Esophagus squamous epithelium (tissue), 5 donors: ENCODE measurements at regions not wholly inside any gene's neighbourhood (a gene's known extent, or its start where the extent isn't known, plus 50 kb on each side); places are given as distances from the start of the nearest gene placed in this dataset.

Experiments
- DNase-seq: peaks from one replicate; lab custom pipeline; 2025; lab: John Stamatoyannopoulos, UW
- H3K27ac ChIP-seq, 4 donors: fragments of 200-600 bp; sonication (generic); one replicate each; pipeline ENCODE4 v1.5.1; 2016 to 2019; ENCODE audit warnings: mild to moderate bottlenecking in 1 of 4
- H3K27me3 ChIP-seq, 4 donors: fragments of 200-600 bp; sonication (generic); 1 replicate in 3 of 4; 2 replicates in 1 of 4; pipeline versions ENCODE4 v1.5.1 to v1.6.0; 2017 to 2021; ENCODE audit warnings: antibody characterized with exemption in 1 of 4
- H3K36me3 ChIP-seq, 3 donors: fragments of 200-600 bp; sonication (generic); one replicate each; pipeline ENCODE4 v1.5.1; 2016 to 2019
- H3K4me1 ChIP-seq, 3 donors: fragments of 200-600 bp; sonication (generic); one replicate each; pipeline ENCODE4 v1.5.1; 2017 to 2019
- H3K4me3 ChIP-seq, 4 donors: fragments of 200-600 bp; sonication (generic); 1 replicate in 3 of 4; 2 replicates in 1 of 4; pipeline ENCODE4 v1.5.1; 2016 to 2019; ENCODE audit warnings: mild to moderate bottlenecking in 2 of 4, moderate library complexity in 1 of 4
- H3K9me3 ChIP-seq, 3 donors: fragments of 200-600 bp; sonication (generic); one replicate each; pipeline ENCODE4 v1.5.1; 2016 to 2019
- CTCF ChIP-seq, 6 experiments: fragments of 450-650 bp in 4 of 6; fragments of 200-600 bp in 2 of 6; sonication (generic) in 2 of 6; IDR thresholded peaks; one replicate each; pipeline ENCODE4 v1.5.1; 2016 to 2019; ENCODE audit warnings: antibody characterized with exemption in 6 of 6, mild to moderate bottlenecking in 4 of 6, moderate library complexity in 4 of 6
- POLR2A ChIP-seq, 4 donors: fragments of 450-650 bp; IDR thresholded peaks; one replicate each; pipeline ENCODE4 v1.6.1; 2017; ENCODE audit warnings: antibody characterized with exemption in 4 of 4, mild to moderate bottlenecking in 4 of 4, moderate library complexity in 3 of 4
- WGBS, 2 donors: methylation state at CpG; one replicate each; pipeline ENCODE4 v1.1.5; 2018; 5-methylcytosine and 5-hydroxymethylcytosine counted together
- intact Hi-C: fragments of 100-400 bp; cut with DNase I; formaldehyde crosslinking; loops from one replicate; pipeline ENCODE4 v1.15.0; 2022
- donor health status: DM: yes; HTN: yes; CAD: no.

- DNase-seq, result no peak
- intact Hi-C loops, result loop anchor here (10.0 kb wide), 1 partner anchor 387 kb away; no protein-coding TSS in a partner anchor
Measured at GRCh38 chr4:181147416-181147951, 1095.7 kb upstream of the TENM3 start.

GRCh38 chr4:181148470-181148869 lies 1094.7 kb upstream of the TENM3 start:
- Histone ChIP-seq H3K4me1 (no peaks in the 10 kb centered on the region), H3K27me3 (peaks cover 0 to 10% (median 0%) of the 10 kb centered on the region in 4 donors), H3K4me3 (no peak overlapping the region), H3K36me3 (no peaks in the 10 kb centered on the region), H3K9me3 (no peaks in the 10 kb centered on the region), H3K27ac (no peak overlapping the region)
- 81 to 84% methylated on average over 5 of the region's 5 CpGs for WGBS, 2 donors
- intact Hi-C loops, result loop anchor here (10.0 kb wide), 1 partner anchor 386 kb away; no protein-coding TSS in a partner anchor
- TF ChIP-seq POLR2A (IDR thresholded peaks at IDR 0.05) (no peak), CTCF (IDR thresholded peaks at IDR 0.05) (no peak)
- no peak for DNase-seq

More at GRCh38 chr4:181147416-181147951, 1095.7 kb upstream of the TENM3 start:
- no peaks in the 10 kb centered on the region for H3K36me3 ChIP-seq
- TF ChIP-seq CTCF (IDR thresholded peaks at IDR 0.05) (no peak), POLR2A (IDR thresholded peaks at IDR 0.05) (no peak)
- no peak overlapping the region for H3K27ac ChIP-seq
- WGBS, 2 donors, result 77 to 87% methylated on average over 12 to 13 of the region's 13 CpGs
- H3K4me1 ChIP-seq, result no peaks in the 10 kb centered on the region
- peaks cover 0 to 20% (median 0%) of the 10 kb centered on the region in 4 donors for H3K27me3 ChIP-seq
- H3K9me3 ChIP-seq, result no peaks in the 10 kb centered on the region
- no peak overlapping the region for H3K4me3 ChIP-seq

GRCh38 chr4:181150191-181150590 lies 1093.0 kb upstream of the TENM3 start:
- intact Hi-C loops, result no loop called here
- DNase-seq, result no peak
- no peak for TF ChIP-seq CTCF (IDR thresholded peaks at IDR 0.05)
- TF ChIP-seq POLR2A (IDR thresholded peaks at IDR 0.05), result no peak
- Histone ChIP-seq H3K27ac (no peak overlapping the region), H3K4me1 (no peaks in the 10 kb centered on the region), H3K36me3 (no peaks in the 10 kb centered on the region), H3K27me3 (no peaks in the 10 kb centered on the region), H3K9me3 (no peaks in the 10 kb centered on the region), H3K4me3 (no peak overlapping the region)
- 22 to 32% methylated on average over 4 of the region's 4 CpGs for WGBS, 2 donors

DNA sequence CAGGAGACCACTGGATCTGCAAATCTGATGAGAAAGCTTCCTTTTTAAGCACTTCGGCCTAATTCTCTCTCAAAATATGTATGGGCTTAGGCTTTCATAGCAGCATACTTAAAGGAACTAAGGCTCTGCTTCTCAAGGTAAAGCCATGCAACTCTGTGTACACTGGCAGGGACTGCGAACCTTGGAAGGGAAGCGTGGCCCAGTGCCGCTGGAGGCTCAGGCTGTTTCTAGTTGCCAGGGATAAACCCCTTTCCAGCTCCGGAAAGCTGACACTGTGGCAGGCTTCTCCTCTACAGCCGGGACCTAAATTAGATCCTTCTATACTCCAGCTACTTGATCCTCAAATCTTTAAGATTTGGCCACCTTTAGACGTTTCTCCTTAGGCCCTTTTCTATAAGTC lies 1091.3 kb upstream of the TENM3 start:
- H3K4me3 ChIP-seq, result no peak overlapping the region
- H3K27me3 ChIP-seq, result no peaks in the 10 kb centered on the region
- WGBS, 2 donors, result 65 to 74% methylated on average over 7 of the region's 7 CpGs
- intact Hi-C loops, result no loop called here
- DNase-seq, result no peak
- no peaks in the 10 kb centered on the region for H3K4me1 ChIP-seq
- H3K36me3 ChIP-seq, result no peaks in the 10 kb centered on the region
- TF ChIP-seq CTCF (IDR thresholded peaks at IDR 0.05) (no peak), POLR2A (IDR thresholded peaks at IDR 0.05) (no peak)
- no peak overlapping the region for H3K27ac ChIP-seq
- H3K9me3 ChIP-seq, result no peaks in the 10 kb centered on the region

DNA sequence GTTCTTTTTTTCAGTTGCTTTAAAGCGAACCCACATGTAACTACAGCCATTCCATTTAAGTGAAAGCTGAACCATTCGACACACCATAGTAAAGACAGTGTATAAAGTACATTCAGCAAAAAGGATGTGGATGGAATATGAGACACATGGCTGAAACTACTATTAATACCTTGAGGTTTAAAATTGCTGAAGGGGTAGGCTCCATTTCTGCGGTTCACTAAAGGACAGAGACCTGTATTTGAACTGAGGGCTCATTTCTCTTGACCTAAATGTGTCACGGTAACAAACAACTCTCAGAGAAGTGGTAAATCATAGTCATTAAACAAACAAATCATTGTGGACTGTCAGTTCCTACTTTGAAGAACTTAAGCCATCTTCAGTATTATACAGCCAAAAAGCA lies 1085.6 kb upstream of the TENM3 start:
- intact Hi-C loops, result no loop called here
- no peak overlapping the region for H3K27ac ChIP-seq
- H3K36me3 ChIP-seq, result no peaks in the 10 kb centered on the region
- H3K4me1 ChIP-seq, result no peaks in the 10 kb centered on the region
- no peak for TF ChIP-seq CTCF (IDR thresholded peaks at IDR 0.05)
- TF ChIP-seq POLR2A (IDR thresholded peaks at IDR 0.05), result no peak
- H3K27me3 ChIP-seq, result no peaks in the 10 kb centered on the region
- H3K9me3 ChIP-seq, result no peaks in the 10 kb centered on the region
- H3K4me3 ChIP-seq, result no peak overlapping the region
- DNase-seq, result no peak
- 53 to 60% methylated on average over 4 of the region's 4 CpGs for WGBS, 2 donors
